HUDEP-2 (cell line): ENCODE measurements at regions not wholly inside any gene's neighbourhood (a gene's known extent, or its start where the extent isn't known, plus 50 kb on each side); places are given as distances from the start of the nearest gene placed in this dataset.
"Not testable (repeated sequence)": the region's sequence is repeated elsewhere in the genome, so short reads cannot be mapped to it uniquely, and the experiment has no call there.

ENCODE experiments used
- DNase-seq, 76 experiments: peaks; one replicate each; lab custom pipeline; 2025; ENCODE audit not compliant: unreplicated experiment in 76 of 76; lab: John Stamatoyannopoulos, UW

- DNase-seq: no peak
These were observed 176.6 kb downstream of the JCAD start for GRCh38 chr10:29882766-29883165.

- DNase-seq: no peak
These were observed 177.6 kb downstream of the JCAD start for GRCh38 chr10:29881811-29882210.

- DNase-seq: no peak
These were observed 178.0 kb downstream of the JCAD start for GRCh38 chr10:29881336-29881771.

- DNase-seq: no peak
These were observed 178.5 kb downstream of the JCAD start for GRCh38 chr10:29880856-29881255.

- DNase-seq: no peak
These were observed 179.5 kb downstream of the JCAD start for GRCh38 chr10:29879862-29880261.

GRCh38 chr10:29878492-29878891 is 180.9 kb downstream of the JCAD start:
- no peak for DNase-seq

- no peak for DNase-seq
These were observed 181.4 kb downstream of the JCAD start for GRCh38 chr10:29877793-29878491.

- DNase-seq: no peak
These were observed 183.3 kb downstream of the JCAD start for GRCh38 chr10:29876008-29876555.

- DNase-seq: no peak
These were observed 184.6 kb downstream of the JCAD start for GRCh38 chr10:29874606-29875269.

- no peak for DNase-seq
These were observed 185.4 kb downstream of the JCAD start for GRCh38 chr10:29873941-29874484.

GRCh38 chr10:29870522-29871044 is 188.8 kb downstream of the JCAD start:
- DNase-seq: no peak

- no peak for DNase-seq
These were observed 189.8 kb downstream of the JCAD start for GRCh38 chr10:29869593-29869992.

GRCh38 chr10:29866356-29866755 is 193.0 kb downstream of the JCAD start:
- no peak for DNase-seq

GRCh38 chr10:29865700-29866355 is 193.6 kb downstream of the JCAD start:
- DNase-seq: no peak

GRCh38 chr10:29862923-29863614 is 196.3 kb downstream of the JCAD start:
- DNase-seq: no peak

GRCh38 chr10:29861811-29862505 is 197.4 kb downstream of the JCAD start:
- DNase-seq: no peak

- DNase-seq: not testable (repeated sequence)
These were observed 198.2 kb downstream of the JCAD start for GRCh38 chr10:29861231-29861630.

- DNase-seq: no peak
These were observed 199.2 kb downstream of the JCAD start for GRCh38 chr10:29860166-29860565.

- no peak for DNase-seq
These were observed 199.8 kb downstream of the JCAD start for GRCh38 chr10:29859521-29860130.
